ENCODE measurements at regions not wholly inside any gene's neighbourhood (a gene's known extent, or its start where the extent isn't known, plus 50 kb on each side); places are given as distances from the start of the nearest gene placed in this dataset.

DNA sequence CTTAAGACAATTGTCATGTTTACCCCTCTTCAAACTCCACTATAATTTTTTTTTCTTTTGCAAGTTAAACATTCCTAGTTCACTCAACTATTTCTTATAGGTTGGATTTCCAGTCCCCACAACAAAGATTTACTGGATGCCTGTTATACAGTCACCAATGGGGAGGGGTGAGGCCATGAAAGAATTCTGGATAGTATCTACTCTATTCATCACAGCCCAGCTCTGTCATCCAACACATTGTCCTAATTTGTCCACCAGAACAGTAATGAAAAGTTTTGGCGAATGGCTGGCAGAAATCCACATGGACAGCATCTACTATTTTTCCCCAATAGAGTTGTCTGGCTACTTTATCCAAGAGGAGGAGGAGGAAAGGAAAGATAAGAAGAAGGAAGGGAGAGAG lies 192.7 kb upstream of the S100G start:
- no peak for TF ChIP-seq CTCF (IDR thresholded peaks at IDR 0.05)
- no peak for TF ChIP-seq POLR2A (IDR thresholded peaks at IDR 0.05)

Measured in Peyer's patch (tissue), 4 donors.